Parathyroid adenoma (tissue), 2 donors: ENCODE measurements at regions not wholly inside any gene's neighbourhood (a gene's known extent, or its start where the extent isn't known, plus 50 kb on each side); places are given as distances from the start of the nearest gene placed in this dataset.

ENCODE experiments used
- H2AFZ ChIP-seq: fragments of 300-600 bp; sonication (generic); one replicate; pipeline ENCODE4 v1.7.0; 2017; ENCODE audit warnings: antibody characterized with exemption, mild to moderate bottlenecking
- H3K27ac ChIP-seq: fragments of 300-600 bp; sonication (generic); one replicate; pipeline ENCODE4 v1.7.0; 2017
- H3K27me3 ChIP-seq: fragments of 300-600 bp; sonication (generic); one replicate; pipeline ENCODE4 v1.7.0; 2017; ENCODE audit warnings: low read length; ENCODE audit not compliant: control insufficient read depth, insufficient read depth
- H3K36me3 ChIP-seq: fragments of 300-600 bp; sonication (generic); one replicate; pipeline ENCODE4 v1.7.0; 2017; ENCODE audit warnings: low read length; ENCODE audit not compliant: control insufficient read depth, insufficient read depth
- H3K4me1 ChIP-seq: fragments of 300-600 bp; sonication (generic); one replicate; pipeline ENCODE4 v1.7.0; 2017; ENCODE audit warnings: control low read depth
- H3K4me2 ChIP-seq: fragments of 300-600 bp; sonication (generic); one replicate; pipeline ENCODE4 v1.7.0; 2017; ENCODE audit warnings: low read length
- H3K4me3 ChIP-seq: fragments of 300-600 bp; sonication (generic); one replicate; pipeline ENCODE4 v1.7.0; 2017; ENCODE audit warnings: low read depth, low read length
- H3K79me2 ChIP-seq: fragments of 300-600 bp; sonication (generic); one replicate; pipeline ENCODE4 v1.7.0; 2017; ENCODE audit warnings: control low read depth
- H3K9ac ChIP-seq: fragments of 300-600 bp; sonication (generic); one replicate; pipeline ENCODE4 v1.7.0; 2017; ENCODE audit warnings: mild to moderate bottlenecking
- H3K9me3 ChIP-seq: fragments of 300-600 bp; sonication (generic); one replicate; pipeline ENCODE4 v1.7.0; 2017; ENCODE audit warnings: low read length; ENCODE audit not compliant: control insufficient read depth
- TF ChIP-seq, protein P1 (sequence below): fragments of 300-600 bp; sonication (generic); IDR thresholded peaks from one replicate; pipeline ENCODE4 v1.7.0; 2017; ENCODE audit warnings: antibody characterized with exemption, mild to moderate bottlenecking
- donor health status: primary hyperparathyroidism.

DNA sequence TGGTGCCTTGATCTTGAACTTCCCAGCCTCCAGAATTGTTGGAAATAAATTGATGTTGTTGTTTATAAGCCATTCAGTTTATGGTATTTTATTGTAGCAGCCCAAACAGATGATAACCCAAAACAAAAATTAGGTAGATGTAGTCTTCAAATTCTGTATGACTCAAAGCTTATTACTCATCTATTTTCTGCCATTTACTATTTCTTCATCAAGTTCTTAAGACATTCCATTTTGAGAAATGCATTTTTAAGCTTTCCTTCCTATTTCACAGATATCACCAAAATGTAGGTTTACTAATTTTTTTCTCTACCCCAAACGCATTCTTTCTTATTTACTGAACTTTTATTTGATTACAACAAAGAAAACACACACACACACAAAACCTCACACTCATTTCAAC, 148.2 kb downstream of the RND3 start:
- Histone ChIP-seq H3K9ac (no peak overlapping the region), H2AFZ (no peak overlapping the region), H3K4me3 (no peak overlapping the region), H3K79me2 (no peaks in the 10 kb centered on the region), H3K36me3 (no peaks in the 10 kb centered on the region), H3K27me3 (no peaks in the 10 kb centered on the region), H3K9me3 (no peaks in the 10 kb centered on the region), H3K4me1 (no peaks in the 10 kb centered on the region), H3K27ac (no peak overlapping the region), H3K4me2 (no peak overlapping the region)
- TF ChIP-seq, protein P1, sequence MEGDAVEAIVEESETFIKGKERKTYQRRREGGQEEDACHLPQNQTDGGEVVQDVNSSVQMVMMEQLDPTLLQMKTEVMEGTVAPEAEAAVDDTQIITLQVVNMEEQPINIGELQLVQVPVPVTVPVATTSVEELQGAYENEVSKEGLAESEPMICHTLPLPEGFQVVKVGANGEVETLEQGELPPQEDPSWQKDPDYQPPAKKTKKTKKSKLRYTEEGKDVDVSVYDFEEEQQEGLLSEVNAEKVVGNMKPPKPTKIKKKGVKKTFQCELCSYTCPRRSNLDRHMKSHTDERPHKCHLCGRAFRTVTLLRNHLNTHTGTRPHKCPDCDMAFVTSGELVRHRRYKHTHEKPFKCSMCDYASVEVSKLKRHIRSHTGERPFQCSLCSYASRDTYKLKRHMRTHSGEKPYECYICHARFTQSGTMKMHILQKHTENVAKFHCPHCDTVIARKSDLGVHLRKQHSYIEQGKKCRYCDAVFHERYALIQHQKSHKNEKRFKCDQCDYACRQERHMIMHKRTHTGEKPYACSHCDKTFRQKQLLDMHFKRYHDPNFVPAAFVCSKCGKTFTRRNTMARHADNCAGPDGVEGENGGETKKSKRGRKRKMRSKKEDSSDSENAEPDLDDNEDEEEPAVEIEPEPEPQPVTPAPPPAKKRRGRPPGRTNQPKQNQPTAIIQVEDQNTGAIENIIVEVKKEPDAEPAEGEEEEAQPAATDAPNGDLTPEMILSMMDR = no peak

DNA sequence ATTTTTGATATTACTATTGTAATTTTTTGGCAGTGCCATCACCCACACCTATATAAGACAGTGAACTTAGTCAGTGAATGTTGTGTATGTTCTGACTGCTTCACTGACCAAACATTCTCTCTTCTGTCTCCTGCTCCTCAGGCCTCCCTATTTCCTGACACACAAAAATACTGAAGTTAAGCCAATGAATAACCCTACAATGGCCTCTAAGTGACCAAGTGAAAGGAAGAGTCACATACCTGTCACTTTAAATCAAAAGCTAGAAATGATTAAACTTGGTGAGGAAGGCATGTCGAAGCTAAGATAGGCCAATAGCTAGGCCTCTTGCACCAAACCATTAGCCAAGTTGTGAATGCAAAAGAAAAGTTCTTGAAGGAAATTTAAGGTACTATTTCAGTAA, 151.9 kb downstream of the RND3 start:
- H3K4me2 ChIP-seq = no peak overlapping the region
- no peak overlapping the region for H3K27ac ChIP-seq
- H3K27me3 ChIP-seq = no peaks in the 10 kb centered on the region
- H3K9me3 ChIP-seq = no peaks in the 10 kb centered on the region
- no peak overlapping the region for H3K9ac ChIP-seq
- H3K4me3 ChIP-seq = no peak overlapping the region
- H3K79me2 ChIP-seq = no peaks in the 10 kb centered on the region
- no peak overlapping the region for H2AFZ ChIP-seq
- no peaks in the 10 kb centered on the region for H3K4me1 ChIP-seq
- no peaks in the 10 kb centered on the region for H3K36me3 ChIP-seq
- TF ChIP-seq, protein P1 = no peak

DNA sequence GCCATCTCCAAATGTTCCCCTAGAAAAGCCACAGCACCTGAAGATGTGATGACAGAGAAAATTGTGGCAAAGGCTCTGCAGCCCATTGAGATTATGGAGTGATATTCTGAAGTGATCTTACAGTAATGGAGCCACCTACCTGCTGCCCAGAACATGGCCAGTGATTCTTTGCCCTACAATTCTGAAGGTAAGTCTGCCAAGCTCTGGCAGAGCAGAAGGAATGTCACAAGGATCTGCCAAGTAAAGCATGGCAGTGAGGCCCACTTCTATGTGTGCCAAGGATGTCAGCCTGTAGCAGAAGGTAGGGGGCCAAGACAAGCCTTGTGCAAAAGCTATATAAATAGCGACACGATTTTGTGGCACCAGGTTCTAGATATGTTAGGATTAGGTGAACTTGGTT, 155.1 kb downstream of the RND3 start:
- H3K27me3 ChIP-seq = no peaks in the 10 kb centered on the region
- H3K9ac ChIP-seq = no peak overlapping the region
- no peak overlapping the region for H3K27ac ChIP-seq
- no peaks in the 10 kb centered on the region for H3K36me3 ChIP-seq
- H3K9me3 ChIP-seq = no peaks in the 10 kb centered on the region
- no peak overlapping the region for H3K4me2 ChIP-seq
- TF ChIP-seq, protein P1 = no peak
- H3K4me3 ChIP-seq = no peak overlapping the region
- no peak overlapping the region for H2AFZ ChIP-seq
- H3K4me1 ChIP-seq = no peaks in the 10 kb centered on the region
- no peaks in the 10 kb centered on the region for H3K79me2 ChIP-seq

DNA sequence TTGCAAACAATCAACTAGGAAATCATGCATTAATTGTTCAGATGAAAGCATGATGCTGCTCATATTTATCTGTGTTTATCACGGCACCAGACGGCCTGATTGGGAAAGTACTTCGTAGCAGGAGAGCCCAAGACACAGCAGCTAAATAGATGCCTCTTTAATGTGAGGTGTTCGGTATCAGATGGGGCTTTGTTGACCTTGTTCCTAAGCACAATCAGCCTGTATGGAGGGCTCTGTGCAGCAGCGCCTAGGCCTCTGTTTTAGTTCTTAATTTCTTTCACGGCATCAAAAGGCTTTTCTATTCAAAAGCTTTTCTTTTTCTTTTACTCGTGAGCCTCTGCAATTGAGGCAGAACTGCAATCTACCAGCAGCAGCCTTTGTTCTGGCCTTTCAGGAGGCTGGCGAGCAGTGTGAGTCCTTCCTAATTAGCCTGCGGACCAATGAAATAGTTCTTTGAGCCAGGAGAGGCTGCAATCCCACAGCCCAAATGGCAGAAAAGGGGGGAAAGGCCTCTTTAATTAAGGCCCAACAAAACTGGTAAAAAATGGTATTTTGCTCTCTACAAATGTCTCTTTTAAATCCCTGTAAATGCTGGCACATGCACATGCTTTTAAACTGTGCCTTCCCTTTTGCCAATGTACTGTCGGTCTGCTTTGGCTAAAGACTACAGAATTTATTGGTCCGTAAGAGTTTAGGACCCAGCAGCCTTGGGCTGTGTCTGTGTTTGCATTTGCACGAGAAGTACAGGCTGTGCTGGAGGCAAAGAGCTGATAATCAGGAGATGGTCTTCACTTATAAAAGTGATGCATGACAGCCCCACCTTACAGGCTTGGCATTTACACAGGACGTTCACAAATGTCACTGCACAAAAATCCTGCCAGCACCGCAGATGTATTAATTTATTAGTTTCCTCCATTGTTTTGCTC, 159.6 kb downstream of the RND3 start:
- Histone ChIP-seq H3K4me3 (no peak overlapping the region), H3K79me2 (no peaks in the 10 kb centered on the region), H2AFZ (no peak overlapping the region), H3K27ac (no peak overlapping the region), H3K9me3 (no peaks in the 10 kb centered on the region), H3K4me1 (no peaks in the 10 kb centered on the region), H3K4me2 (no peak overlapping the region), H3K27me3 (no peaks in the 10 kb centered on the region), H3K36me3 (no peaks in the 10 kb centered on the region), H3K9ac (no peak overlapping the region)
- TF ChIP-seq, protein P1 = no peak
